ENCODE measurements at regions not wholly inside any gene's neighbourhood (a gene's known extent, or its start where the extent isn't known, plus 50 kb on each side); places are given as distances from the start of the nearest gene placed in this dataset.

DNA sequence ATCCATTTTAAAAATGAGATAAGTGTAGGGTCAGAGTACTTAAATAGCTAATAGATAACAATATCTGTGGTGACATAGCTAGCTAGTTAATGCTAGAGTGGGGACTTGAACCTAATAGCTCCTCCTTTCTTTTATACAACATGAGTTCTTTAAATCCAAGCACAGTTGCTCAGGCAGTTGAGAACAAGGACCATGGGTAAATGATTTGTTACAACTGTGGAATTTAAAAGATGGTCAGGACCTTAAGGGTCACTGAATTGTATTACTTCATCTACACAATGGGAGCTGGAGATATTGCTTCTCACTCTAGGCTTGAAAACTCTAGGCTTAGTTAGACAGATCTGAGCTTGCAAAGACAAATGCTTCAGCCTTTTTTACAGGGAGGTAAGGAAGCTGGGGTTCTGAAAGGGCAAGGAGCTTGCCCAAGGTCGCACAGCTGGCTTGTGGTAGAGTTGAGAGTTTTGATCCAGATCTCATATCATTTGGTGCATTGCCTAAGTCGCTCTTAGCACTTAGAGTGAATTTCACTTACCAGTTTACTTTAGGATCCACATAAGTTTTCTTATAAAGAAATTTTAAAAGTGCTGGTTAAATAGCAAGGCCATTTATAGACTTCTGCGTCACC, 90.2 kb downstream of the EDEM1 start:
- TF ChIP-seq, protein P1, sequence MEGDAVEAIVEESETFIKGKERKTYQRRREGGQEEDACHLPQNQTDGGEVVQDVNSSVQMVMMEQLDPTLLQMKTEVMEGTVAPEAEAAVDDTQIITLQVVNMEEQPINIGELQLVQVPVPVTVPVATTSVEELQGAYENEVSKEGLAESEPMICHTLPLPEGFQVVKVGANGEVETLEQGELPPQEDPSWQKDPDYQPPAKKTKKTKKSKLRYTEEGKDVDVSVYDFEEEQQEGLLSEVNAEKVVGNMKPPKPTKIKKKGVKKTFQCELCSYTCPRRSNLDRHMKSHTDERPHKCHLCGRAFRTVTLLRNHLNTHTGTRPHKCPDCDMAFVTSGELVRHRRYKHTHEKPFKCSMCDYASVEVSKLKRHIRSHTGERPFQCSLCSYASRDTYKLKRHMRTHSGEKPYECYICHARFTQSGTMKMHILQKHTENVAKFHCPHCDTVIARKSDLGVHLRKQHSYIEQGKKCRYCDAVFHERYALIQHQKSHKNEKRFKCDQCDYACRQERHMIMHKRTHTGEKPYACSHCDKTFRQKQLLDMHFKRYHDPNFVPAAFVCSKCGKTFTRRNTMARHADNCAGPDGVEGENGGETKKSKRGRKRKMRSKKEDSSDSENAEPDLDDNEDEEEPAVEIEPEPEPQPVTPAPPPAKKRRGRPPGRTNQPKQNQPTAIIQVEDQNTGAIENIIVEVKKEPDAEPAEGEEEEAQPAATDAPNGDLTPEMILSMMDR (IDR thresholded peaks at IDR 0.05; ENCODE audit: unreplicated experiment in 3 of 3) = no peak
- no peak overlapping the region for H3K27ac Mint-ChIP-seq
- H3K36me3 Mint-ChIP-seq (ENCODE audit: low read depth) = no peaks in the 10 kb centered on the region
- no peak overlapping the region for H3K4me3 Mint-ChIP-seq
- H3K9me3 Mint-ChIP-seq = peaks cover 20% of the 10 kb centered on the region
- no peaks in the 10 kb centered on the region for H3K27me3 Mint-ChIP-seq (ENCODE audit: low read depth)
- H3K4me1 Mint-ChIP-seq = no peaks in the 10 kb centered on the region

DNA sequence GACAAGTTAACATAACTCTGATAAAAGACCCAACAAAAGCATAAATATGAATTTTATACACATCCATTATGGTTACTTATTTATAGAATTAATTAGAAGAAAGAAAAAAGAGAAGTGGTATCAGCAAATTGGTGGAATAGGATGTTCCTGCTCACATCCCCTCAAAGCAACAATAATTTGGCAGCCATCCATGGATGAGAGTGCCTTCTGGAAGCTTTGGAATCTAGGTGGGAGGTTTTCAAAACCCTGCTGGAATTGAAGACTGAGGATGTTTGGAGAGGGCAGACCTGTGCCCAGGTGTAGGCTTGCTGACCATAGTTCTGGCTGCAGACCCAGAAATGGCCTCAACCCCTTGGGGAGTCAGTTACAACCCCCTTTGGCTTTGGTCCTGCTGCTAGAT, 91.2 kb downstream of the EDEM1 start:
- no peaks in the 10 kb centered on the region for H3K4me1 Mint-ChIP-seq
- TF ChIP-seq, protein P1 (IDR thresholded peaks at IDR 0.05; ENCODE audit: unreplicated experiment in 3 of 3) = no peak
- no peaks in the 10 kb centered on the region for H3K27me3 Mint-ChIP-seq (ENCODE audit: low read depth)
- H3K4me3 Mint-ChIP-seq = no peak overlapping the region
- no peaks in the 10 kb centered on the region for H3K36me3 Mint-ChIP-seq (ENCODE audit: low read depth)
- H3K27ac Mint-ChIP-seq = no peak overlapping the region
- peaks cover 22% of the 10 kb centered on the region for H3K9me3 Mint-ChIP-seq

DNA sequence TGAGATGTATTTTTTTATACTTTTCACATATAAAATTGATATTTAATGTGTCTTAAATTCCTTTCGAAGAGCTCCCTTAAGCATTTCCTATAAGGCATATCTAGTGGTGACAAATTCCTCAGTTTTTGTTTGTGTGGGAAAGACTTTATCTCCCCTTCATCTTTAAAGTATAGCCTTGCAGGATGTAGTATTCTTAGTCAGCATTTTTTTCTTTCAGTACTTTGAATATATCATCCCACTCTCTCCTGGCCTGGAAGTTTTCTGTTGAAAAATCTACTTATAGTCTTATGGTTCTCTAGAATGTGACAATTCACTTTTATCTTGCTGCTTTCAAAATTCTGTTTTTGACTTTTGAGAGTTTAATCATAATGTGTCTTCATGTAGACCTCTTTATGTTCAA, 95.2 kb downstream of the EDEM1 start:
- Mint-ChIP-seq H3K4me1 (no peaks in the 10 kb centered on the region), H3K4me3 (no peak overlapping the region), H3K9me3 (peaks cover 47% of the 10 kb centered on the region), H3K27me3 (ENCODE audit: low read depth) (peaks cover 5% of the 10 kb centered on the region), H3K36me3 (ENCODE audit: low read depth) (peaks cover 7% of the 10 kb centered on the region), H3K27ac (no peak overlapping the region)
- TF ChIP-seq, protein P1 (IDR thresholded peaks at IDR 0.05; ENCODE audit: unreplicated experiment in 3 of 3) = no peak

GRCh38 chr3:5285439-5285838, 97.9 kb downstream of the EDEM1 start:
- Mint-ChIP-seq H3K4me1 (no peaks in the 10 kb centered on the region), H3K4me3 (no peak overlapping the region), H3K36me3 (ENCODE audit: low read depth) (peaks cover 11% of the 10 kb centered on the region), H3K27me3 (ENCODE audit: low read depth) (peaks cover 5% of the 10 kb centered on the region), H3K9me3 (peaks cover 54% of the 10 kb centered on the region), H3K27ac (no peak overlapping the region)
- TF ChIP-seq, protein P1 (IDR thresholded peaks at IDR 0.05; ENCODE audit: unreplicated experiment in 3 of 3) = no peak

- Mint-ChIP-seq H3K4me3 (no peak overlapping the region), H3K27ac (no peak overlapping the region), H3K36me3 (ENCODE audit: low read depth) (peaks cover 11% of the 10 kb centered on the region), H3K4me1 (no peaks in the 10 kb centered on the region), H3K27me3 (ENCODE audit: low read depth) (peaks cover 5% of the 10 kb centered on the region), H3K9me3 (peaks cover 34% of the 10 kb centered on the region)
- TF ChIP-seq, protein P1 (IDR thresholded peaks at IDR 0.05; ENCODE audit: unreplicated experiment in 3 of 3) = no peak
These were observed 103.4 kb downstream of the EDEM1 start for GRCh38 chr3:5290915-5291314.

DNA sequence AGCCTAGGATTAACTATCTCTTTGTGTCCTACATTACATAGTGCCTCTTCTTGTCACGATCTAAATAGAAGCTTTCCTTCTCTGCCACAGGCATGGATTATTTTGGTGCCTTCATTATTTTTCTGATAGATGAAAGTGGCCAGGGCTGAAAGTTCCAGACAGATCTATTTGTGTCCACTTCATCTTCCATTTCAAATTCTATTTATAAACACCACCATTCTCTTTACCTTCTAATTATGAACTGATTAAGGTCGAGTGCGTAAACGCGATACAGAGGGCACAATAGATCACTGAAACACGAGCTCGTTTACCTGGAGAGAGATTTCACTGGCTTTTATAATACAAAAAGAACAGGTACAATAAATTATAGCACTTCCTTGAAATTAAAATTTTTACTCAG, 105.0 kb downstream of the EDEM1 start:
- TF ChIP-seq, protein P1 (IDR thresholded peaks at IDR 0.05; ENCODE audit: unreplicated experiment in 3 of 3) = no peak
- H3K36me3 Mint-ChIP-seq (ENCODE audit: low read depth) = peaks cover 4% of the 10 kb centered on the region
- H3K27me3 Mint-ChIP-seq (ENCODE audit: low read depth) = no peaks in the 10 kb centered on the region
- H3K27ac Mint-ChIP-seq = no peak overlapping the region
- H3K4me1 Mint-ChIP-seq = no peaks in the 10 kb centered on the region
- H3K4me3 Mint-ChIP-seq = no peak overlapping the region
- H3K9me3 Mint-ChIP-seq = peaks cover 21% of the 10 kb centered on the region
